HG02884 (cell line): ENCODE measurements at regions not wholly inside any gene's neighbourhood (a gene's known extent, or its start where the extent isn't known, plus 50 kb on each side); places are given as distances from the start of the nearest gene placed in this dataset.
"Not testable (repeated sequence)": the region's sequence is repeated elsewhere in the genome, so short reads cannot be mapped to it uniquely, and the experiment has no call there.

ENCODE experiments used
- ATAC-seq: cut with Tn5 transposase; IDR thresholded peaks from one replicate; pipeline ENCODE4 v1.9.1; 2021; ENCODE audit warnings: mild to moderate bottlenecking, moderate library complexity; ENCODE audit not compliant: unreplicated experiment

DNA sequence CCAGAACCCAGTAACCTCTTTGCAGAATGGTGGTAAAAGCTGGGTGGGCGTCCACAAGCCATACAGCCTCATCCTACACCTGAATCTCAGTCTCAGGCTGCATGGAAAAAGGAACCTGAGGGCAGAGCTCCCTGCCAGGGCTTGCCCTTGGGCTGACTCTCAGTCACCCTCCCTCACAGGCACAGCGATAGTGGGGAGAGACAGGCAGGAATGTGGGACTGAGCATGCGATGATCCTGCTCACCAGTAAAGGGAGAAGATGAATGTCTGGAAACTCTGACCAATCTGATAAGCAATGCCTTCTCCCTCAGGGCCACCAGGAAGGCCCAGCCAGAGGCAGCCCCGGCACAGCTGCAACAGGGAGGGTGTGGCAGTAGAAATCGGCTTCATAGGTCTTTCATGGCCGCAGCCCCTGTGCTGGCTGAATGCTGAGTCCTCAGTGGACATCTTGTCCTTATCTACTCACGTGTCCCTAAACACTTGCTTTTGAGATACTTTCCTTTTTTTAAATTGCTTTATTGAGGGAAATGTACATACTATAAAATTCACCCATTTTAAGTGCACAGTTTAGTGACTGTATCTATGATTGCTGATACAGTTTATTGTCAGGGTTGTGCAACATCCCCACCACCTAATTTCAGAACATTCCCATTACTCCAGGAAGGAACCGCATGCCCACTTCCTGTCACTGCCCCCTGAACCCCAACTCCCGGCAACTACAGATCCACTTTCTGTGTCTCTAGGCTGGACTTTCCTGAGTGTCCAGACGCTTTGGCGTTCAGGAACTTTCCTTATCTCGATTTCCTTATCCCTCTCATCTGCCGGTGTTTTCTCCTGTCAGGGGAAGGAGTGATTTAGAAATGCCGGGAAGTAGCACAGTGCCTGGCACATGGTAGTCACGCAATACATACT lies 258.1 kb downstream of the PCNX1 start:
- ATAC-seq, result no peak

DNA sequence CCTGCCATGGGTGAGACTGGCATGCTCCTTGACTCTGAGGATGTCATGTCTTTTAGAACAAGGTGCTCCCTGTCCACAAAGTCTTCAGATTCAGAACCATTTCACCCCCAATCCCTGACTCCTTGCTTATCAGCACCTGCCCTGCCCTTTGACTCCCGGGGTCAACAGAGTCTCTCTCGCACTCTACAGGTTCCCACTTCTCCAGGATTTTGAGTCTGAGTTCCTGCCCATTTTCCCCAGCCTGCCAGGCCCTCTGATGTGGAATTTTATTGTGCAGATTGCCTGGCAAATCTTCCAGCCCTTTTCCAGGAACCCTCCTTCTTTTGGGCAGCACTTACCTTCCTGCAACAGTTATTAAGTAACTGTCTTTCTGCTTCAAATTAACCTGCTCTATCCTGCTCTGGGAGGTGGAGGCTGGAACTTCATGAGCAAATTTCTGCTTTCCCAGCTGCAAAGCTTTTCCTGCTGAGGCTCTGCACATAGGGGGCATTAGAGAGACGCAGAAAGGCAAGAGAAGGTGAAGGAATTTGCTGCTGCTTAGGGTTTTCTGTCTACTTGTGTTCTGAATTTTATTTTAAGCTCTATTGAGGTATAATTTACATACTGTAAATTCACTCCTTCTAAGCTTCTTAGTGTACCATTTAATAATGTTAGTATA lies 259.1 kb downstream of the PCNX1 start:
- ATAC-seq, result no peak

DNA sequence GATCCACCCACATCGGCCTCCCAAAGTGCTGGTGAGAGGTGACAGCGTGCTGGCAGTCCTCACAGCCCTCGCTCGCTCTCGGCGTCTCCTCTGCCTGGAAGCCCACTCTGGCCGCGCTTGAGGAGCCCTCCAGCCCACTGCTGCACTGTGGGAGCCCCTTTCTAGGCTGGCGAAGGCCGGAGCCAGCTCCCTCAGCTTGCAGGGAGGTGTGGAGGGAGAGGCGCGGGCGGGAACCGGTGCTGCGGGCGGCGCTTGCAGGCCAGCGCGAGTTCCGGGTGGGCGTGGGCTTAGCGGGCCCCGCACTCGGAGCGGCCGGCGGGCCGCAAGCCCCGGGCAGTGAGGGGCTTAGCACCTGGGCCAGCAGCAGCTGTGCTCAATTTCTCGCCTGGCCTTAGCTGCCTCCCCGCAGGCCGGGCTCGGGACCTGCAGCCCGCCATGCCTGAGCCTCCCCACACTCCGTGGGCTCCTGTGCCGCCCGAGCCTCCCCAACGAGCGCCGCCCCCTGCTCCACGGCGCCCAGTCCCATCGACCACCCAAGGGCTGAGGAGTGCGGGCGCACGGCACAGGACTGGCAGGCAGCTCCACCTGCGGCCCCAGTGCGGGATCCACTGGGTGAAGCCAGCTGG lies 260.2 kb downstream of the PCNX1 start:
- not testable (repeated sequence) for ATAC-seq

DNA sequence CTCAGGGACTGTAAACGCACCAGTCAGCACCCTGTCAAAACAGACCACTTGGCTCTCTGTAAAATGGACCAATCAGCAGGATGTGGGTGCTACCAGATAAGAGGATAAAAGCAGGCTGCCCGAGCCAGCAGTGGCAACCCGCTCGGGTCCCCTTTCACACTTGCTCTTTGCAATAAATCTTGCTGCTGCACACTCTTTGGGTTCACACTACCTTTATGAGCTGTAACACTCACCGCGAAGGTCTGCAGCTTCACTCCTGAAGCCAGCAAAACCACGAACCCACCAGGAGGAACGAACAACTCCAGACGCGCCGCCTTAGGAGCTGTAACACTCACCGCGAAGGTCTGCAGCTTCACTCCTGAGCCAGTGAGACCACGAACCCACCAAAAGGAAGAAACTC lies 260.9 kb downstream of the PCNX1 start:
- not testable (repeated sequence) for ATAC-seq

DNA sequence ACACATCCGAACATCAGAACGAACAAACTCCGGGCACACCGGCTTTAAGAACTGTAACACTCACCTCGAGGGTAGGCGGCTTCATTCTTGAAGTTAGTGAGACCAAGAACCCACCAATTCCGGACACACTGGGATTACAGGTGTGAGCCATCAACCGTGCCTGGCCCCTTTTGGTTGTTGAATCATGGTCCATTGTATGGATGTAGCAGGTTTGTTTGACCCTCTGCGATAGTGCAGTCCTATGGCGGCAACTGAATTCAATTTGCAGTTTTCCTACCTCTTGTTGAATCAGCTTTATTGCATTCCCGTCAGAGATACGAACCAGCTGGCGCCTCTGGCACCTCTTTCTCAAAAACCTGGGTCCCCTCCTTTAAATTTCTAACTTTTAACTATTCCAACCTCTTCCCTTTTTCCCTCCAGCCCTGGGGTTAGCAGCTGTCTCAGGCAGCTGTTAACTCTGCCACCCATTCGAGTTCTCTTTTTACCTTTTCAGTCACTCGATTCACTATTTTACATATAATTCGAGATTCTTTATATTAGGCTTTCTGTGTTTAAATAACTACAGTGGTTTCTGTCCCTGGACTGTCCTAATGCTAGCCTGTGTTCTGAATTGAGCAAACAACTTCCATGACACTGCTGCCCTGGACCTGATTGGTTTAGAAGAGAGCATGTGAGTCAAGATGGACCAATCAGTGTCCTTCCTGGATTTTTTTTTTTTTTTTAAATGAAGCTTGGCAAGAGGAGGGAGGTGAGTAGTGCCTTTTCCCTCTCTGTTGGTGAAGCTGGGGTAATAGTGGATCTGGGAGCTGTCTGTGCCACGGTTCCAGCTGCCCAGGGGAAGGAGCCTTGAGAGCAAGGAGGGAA lies 261.5 kb downstream of the PCNX1 start:
- ATAC-seq, result no peak

DNA sequence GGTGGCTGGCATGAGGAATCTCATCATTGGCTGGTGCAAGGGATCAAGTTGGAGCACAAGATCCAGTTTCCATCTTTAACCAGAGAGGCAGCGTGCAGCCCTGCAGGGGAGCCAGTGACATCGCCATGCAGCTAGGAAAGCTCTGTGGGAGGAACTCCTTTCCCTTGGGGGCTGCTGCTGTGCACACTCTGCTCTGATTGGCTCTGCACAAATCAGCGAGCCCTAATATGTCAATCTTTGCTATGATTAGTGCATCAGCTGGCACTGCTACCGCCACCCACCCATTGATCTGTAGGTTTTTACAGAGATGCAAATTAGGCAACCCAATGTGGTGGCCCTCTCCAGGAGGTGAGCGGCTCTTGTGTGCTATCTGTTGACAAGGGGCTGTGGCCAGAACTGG lies 262.6 kb downstream of the PCNX1 start:
- no peak for ATAC-seq

DNA sequence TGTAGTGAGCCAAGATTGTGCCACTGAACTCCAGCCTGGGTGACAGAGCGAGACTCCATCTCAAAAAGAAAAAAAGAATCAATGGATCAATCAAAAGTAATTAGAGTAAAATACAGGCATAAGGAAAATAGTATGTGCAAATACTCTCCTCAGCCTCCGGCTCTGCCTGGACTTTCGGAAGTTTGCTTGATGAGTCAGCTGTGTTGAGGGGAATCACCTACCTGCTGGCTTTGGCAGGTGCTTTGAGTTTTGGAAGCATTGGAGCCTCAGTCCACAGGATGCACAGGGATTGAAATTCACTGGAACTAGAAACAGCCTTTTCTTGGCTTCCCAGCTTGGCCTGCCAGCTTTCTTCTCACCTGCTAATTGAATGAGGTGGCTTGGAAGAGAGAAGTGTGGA lies 268.2 kb downstream of the PCNX1 start:
- no peak for ATAC-seq

- no peak for ATAC-seq
These were observed 271.8 kb downstream of the PCNX1 start for GRCh38 chr14:71179066-71179465.

GRCh38 chr14:71180397-71180796 lies 273.1 kb downstream of the PCNX1 start:
- ATAC-seq, result no peak

DNA sequence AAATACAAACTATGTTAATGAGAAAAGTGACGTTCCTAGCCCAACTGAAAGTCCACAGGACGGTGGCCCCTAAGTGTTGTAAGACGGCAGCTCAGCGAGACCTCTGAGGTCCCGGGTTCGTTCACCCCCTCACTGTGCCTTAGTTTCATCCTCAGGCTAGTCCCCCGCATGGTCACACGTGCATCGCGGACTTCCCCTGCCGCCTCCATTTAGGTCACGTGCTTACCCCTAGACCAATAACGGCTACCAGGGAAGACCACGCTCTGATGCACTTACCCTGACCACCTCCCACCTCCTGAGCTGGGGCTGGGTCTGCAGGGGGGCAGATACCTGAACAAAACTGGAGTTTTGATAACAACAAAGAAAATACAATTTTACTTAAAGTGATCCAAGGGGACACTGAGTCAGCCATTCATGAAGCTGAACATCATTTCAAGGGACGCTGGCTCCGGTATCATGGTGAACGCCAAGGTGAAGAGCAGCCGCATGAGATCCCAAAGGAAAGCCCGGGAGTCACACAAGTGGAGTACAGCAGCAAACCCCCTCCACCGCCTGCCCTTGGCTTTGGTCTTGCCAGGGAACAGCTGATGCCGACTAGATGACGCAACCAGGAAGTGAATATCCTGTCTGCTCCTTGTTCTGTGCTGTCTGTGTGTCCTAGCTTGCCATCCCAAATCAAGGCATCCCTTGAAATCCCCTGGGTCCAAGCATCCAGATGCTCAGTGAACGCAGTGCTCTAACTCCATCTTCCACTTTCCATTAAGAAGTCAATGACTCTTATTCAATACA lies 274.1 kb downstream of the PCNX1 start:
- ATAC-seq, result no peak

- ATAC-seq, result no peak
These were observed 276.8 kb downstream of the PCNX1 start for GRCh38 chr14:71183876-71184689.

DNA sequence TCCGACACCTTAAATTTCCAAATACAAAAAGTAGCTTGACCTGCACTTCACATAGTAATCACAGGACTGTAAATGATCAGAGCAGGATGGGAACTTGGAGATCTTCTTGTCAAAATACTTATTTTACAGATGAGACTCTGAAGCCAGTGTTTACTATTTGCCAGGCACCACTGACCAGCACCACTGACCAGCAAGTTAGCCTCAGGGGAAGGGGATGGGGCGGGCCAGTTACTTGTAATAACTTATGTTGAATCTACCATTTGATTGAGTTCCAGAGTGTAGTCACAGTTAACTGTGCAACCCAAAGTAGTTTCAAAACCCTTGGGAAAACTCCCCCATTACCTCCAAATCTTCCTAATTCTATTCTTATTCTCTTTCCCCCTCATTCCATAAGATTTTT lies 278.4 kb downstream of the PCNX1 start:
- ATAC-seq, result no peak

DNA sequence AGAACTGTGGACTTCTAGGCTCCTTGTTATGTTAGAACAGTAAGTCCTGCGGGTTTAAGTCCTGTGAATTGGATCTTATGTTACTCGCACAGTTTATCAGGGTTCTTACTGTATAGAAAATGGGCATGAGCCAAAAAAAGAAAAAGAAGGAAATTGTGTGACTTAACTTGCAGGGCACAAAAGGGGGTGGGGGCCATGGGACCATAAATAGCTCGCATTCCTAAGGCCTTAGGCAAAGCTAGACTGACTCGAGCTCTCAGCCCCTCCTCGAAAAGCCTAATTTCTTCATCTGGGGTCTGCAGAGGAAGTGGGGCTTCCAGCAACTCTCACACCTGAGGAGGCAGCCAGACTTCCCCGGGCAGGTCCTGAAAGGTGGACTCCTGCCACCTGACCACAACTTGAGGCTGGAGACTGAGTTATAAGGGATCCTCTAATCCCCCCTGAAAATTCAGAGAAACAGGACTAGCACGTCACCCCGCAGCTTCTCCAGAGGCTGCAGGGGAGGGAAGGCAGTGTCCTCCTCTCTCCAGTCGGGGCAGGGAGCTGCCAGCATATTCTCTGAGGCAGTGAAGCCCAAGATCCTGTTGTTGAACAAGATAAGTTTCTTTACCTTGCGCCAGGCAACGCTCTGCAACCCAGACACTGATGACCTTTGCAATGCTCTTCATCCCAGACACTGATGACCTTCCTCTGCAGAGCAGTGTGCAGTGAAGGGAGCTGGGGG lies 280.5 kb downstream of the PCNX1 start:
- no peak for ATAC-seq

DNA sequence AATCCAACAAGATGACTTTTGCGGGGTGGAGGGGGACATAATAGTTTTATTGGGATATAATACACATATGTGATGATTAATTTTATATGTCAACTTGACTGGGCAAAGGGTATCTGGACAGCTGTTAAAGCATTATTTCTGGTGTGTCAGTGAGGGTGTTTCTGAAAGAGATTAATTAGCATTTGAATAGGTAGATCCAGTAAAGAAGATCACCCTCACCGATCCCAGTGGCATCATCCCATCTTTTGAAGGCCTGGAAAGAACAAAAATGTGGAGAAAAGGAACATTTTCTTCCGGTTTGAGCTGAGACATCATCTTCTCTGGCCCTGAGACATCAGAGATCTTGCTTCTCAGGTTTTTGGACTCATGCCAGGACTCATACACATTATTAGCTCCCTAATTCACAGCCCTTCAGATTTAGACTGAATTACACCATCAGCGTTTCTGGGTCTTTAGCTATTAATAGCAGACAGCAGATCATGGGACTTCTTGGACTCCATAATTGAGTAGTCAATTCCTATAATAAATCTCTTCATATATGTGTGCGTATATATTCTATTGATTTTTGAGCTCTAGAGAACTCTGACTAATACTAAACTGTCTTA lies 283.6 kb downstream of the PCNX1 start:
- no peak for ATAC-seq

GRCh38 chr14:71193663-71194062 lies 286.4 kb downstream of the PCNX1 start:
- ATAC-seq, result no peak

DNA sequence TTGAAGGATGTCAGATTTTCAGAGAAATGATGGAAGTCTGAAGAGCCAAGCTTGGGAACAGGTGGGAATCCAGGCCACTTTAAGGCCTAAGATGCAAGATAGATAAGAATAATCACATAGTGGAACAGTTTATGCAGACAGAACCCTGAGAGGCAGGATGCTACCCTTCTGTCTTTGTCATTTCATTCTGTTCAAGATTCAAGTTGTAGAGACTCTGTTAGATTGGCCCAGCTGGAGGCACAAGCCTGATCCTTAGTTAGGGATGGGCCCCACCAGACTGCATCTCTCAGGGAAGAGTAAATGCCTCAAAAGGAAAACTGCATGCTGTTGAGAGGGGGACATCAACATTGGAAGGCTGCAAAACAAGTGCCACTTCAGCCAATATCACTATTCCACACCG lies 287.0 kb downstream of the PCNX1 start:
- no peak for ATAC-seq

- no peak for ATAC-seq
These were observed 289.7 kb downstream of the PCNX1 start for GRCh38 chr14:71196921-71197320.

DNA sequence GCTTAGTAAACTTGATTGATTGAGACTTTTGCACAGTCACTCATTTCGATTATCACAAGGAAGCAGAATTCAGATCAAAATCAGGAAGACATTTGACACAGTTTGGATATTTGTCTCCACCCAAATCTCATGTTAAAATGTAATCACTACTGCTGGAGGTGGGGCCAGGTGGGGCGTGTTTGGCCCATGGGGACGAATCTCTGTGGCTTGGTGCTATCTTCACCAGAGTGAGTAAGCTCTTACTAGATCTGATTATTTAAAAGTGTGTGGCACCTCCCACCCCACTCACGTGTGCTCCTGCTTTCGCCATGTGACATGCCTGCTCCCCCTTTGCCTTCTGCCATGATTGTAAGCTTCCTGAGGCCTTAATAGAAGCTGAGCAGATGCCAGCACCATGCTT lies 291.4 kb downstream of the PCNX1 start:
- no peak for ATAC-seq
